Cerebellar nuclear complex (tissue), 1 donor: ENCODE measurements at regions not wholly inside any gene's neighbourhood (a gene's known extent, or its start where the extent isn't known, plus 50 kb on each side); places are given as distances from the start of the nearest gene placed in this dataset.

ENCODE experiments used
- DNase-seq, 2 experiments: peaks; one replicate each; lab custom pipeline; 2025; lab: John Stamatoyannopoulos, UW

DNA sequence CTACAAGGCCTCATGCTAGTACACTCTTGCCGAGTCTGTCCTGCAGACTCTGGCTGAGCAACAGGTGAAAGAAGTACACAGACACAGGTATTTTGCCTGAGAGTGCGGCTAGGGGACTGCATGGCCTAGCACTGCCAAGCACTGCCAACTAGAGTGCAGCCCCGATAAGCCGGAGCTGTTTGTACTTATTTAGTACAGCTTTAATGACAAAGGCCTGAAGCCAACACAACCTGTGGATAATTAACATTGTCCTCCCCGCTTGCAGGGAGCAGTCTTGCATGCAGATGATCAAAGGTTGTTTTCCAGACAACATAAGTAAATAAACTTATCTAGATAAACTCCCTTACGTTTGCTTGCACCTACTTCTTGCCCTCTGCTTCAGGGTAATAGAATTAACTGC is 63.7 kb upstream of the MMADHC start:
- no peak for DNase-seq

DNA sequence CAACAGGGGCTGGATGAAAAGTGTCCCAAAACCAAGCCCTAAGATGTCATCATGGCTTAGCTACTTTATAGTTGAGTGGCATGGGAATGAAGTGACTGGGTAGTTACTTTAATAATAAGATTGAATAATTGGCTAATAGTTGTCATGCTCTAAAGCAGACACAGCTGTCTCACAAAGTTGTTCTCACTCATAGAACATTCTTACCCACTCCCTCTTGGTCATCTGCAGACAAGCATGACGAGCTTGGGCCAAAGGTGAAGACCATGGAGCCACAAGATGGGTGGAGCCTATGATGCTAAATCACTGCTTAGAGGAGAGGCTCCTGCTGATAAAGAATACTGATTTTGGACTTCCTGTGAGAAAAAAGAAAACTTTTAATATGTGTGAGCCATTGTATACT is 62.4 kb upstream of the MMADHC start:
- no peak for DNase-seq

DNA sequence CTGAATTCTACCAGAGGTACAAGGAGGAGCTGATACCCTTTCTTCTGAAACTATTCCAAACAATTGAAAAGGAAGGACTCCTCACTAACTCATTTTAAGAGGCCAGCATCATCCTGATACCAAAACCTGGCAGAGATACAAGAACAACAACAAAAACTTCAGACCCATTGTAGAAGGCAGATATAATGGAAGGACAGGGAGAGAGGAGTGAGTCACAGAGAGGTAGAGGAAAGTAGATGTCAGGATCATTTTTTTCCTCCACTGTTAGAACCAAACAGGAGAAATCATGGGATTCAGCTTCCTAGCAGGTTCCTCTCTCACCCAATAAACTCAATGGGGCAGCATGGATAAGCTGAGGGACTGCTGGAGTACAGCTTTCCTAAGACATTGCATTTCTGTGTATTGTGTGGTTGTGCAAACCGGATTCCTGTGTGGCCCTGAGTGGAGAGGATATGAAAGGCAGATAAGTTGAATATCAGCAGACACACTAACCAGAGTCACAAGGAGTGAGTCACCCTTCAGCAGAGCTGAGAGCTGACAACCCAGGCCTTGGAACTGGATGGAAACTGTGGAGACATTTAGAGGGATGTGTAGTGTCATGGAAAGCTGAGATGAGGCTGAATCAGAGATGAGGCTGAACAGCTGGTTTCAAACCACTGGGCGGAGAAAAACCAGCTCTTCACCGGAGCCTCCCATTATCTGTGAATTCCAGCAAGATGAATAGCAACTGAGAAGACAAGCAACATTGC is 60.9 kb upstream of the MMADHC start:
- no peak for DNase-seq

DNA sequence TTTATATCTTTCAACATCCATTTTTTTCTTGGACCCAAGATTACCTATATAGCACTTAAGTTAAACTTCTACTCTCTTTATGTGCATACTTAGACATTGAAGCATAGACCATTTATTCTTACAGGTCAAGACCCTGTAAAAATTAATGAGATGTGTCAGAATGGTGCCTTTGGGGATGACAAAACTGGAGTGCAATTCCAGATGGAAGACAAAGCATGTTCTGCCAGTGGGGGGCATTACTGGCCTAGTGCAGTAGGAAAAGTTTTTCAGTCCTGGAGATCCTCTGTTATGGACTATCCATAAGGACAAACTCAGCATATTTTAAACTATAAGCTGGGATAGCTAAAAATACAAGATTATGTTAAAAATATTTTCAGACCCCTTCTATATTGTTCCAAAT is 57.8 kb upstream of the MMADHC start:
- no peak for DNase-seq
